GM19397 (cell line): ENCODE measurements at regions not wholly inside any gene's neighbourhood (a gene's known extent, or its start where the extent isn't known, plus 50 kb on each side); places are given as distances from the start of the nearest gene placed in this dataset.
A peak's percentile ranks its signal among the peaks of the same experiment; 100 is the strongest.

ENCODE experiments used
- ATAC-seq: cut with Tn5 transposase; IDR thresholded peaks from one replicate; pipeline ENCODE4 v1.9.1; 2021; ENCODE audit warnings: mild to moderate bottlenecking, moderate library complexity; ENCODE audit not compliant: unreplicated experiment

DNA sequence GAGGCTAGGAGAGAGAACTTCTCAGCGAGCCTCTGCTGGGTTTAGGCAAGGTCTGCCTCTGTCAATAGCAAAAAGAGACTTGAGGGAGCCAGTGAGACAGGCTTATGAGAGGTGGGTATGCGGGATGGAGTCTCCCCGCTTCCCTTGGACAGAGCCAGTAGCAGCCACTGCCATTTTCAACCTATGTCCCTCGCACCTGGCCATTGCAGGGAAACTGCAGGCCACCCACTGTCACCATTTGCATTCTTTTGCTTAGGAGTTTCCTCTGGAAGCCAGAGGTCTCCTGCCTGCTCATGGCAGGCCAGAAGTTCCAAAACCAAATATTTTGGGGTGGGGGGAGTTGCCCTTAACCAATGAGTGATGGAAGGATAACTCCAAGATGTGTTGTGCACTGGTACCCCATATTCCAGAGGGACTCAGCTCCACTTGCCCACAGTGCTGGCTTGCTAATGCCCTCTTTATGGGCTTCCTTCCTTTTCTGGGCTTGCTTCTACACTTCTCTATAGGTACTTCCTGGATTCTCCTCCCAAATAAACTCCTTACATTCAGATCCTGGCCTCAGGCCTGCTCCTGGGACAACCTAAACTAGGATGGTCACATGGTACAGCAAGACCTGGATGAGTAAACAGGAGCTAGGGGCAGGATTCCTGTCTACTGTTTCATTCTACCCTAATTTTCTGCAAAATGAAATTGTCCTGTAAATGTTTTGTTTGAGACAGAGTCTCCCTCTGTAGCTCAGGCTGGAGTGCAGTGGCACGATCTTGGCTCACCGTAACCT lies 108.9 kb upstream of the PROK2 start:
- ATAC-seq = no peak

DNA sequence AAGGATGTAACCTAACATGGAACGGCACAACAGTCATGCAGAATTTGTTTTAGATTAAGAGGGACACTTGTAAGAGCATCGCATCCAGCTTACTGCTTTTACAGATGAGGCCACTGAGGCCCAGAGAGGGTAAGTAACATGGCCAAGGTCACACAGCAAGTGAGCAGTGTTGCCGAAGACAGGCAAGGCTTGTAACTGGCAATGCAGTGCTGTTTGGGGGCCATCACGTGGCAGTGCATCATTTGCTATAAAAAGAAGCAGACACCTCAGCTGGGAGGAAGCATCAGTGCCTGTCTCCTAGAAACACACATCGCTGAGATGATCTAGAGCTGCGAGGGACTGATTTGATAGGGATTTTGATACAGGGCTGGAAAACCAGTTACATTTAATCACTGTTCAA lies 108.2 kb upstream of the PROK2 start:
- ATAC-seq = no peak

DNA sequence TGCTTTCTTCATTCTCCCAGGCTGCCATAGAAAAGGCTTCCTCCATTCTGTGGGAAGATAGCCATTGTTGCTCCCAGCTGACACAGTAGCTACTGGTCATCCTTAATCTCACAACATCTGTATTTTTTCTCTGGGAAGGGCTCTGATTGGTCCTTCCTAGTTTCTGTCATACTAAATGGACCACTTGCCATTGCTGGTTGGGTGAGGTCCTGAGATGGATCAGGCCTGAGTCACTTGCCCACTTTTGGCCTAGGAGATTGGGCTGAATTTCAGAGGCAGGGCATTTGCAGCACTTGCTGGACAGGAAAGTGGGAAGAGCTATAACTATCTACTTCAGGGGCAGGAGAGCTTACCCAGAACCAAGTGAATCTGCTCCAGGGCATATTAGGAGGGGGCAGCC lies 106.5 kb upstream of the PROK2 start:
- ATAC-seq = no peak

DNA sequence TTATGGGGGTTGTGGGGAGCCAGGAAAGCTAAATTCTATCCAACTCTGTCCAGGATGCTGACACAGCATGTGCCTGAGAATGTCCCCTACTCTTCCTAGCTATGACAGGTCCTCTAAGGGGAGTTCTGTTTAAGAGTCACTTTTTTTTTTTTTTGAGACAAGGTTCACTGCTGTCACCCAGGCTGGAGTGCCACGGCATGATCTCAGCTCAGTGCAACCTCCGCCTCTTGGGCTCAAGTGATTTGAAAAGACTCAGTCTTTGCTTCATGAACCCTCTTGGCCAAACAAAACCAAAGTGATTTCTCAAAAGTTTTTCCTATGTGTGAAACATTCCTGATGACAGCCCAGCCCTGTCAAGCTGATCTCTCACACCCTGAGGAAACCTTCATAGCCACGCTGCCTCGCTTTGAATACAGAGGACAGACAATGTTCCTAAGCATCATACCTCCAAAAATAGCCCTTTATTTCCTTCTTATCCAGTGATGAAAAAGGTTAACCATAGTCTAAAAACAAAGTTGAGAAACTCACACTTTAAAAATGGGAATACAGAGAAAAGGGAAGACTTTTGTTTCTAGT lies 105.5 kb upstream of the PROK2 start:
- no peak for ATAC-seq

- ATAC-seq = no peak
Observed at GRCh38 chr3:71887256-71887655, 102.3 kb upstream of the PROK2 start.

DNA sequence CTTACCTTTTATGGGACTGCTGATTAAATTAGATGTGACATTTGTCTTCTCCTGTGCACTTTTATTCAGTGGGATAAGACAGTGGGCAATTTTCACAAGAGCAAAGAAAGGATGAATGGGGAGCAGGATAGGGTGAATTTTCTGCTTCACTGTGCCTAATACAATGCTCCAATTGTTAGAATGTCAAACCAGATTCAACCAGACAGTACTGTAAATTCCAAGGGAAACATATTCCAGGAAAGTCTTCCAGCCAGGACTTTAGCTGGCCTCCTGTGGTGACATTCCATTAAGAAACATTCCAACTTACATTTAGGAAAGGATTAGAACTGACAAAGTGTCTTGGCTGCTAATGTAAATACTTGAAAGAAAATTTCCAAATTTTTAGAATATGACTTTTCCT lies 100.1 kb upstream of the PROK2 start:
- ATAC-seq = no peak

- ATAC-seq = no peak
Observed at GRCh38 chr3:71881732-71882131, 96.8 kb upstream of the PROK2 start.

- no peak for ATAC-seq
Observed at GRCh38 chr3:71881041-71881440, 96.1 kb upstream of the PROK2 start.

DNA sequence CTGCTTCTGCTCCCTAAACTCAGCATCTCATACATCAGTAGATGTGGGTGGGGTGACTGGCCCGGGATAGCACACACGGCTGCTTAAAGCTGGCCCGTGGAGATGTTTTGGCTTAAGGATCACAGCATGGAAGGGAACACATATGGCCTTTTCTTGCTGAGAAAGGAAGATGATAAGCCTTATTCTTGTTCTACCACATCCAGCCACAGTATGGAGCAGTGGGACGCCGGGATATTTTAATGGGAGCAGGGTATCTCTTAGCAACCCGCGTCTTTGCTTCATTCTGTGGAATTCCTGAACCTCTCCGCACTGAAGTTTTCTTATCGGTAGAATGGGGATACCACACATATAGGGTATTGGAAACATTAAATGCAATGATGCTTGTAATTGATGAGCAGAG lies 94.1 kb upstream of the PROK2 start:
- no peak for ATAC-seq

DNA sequence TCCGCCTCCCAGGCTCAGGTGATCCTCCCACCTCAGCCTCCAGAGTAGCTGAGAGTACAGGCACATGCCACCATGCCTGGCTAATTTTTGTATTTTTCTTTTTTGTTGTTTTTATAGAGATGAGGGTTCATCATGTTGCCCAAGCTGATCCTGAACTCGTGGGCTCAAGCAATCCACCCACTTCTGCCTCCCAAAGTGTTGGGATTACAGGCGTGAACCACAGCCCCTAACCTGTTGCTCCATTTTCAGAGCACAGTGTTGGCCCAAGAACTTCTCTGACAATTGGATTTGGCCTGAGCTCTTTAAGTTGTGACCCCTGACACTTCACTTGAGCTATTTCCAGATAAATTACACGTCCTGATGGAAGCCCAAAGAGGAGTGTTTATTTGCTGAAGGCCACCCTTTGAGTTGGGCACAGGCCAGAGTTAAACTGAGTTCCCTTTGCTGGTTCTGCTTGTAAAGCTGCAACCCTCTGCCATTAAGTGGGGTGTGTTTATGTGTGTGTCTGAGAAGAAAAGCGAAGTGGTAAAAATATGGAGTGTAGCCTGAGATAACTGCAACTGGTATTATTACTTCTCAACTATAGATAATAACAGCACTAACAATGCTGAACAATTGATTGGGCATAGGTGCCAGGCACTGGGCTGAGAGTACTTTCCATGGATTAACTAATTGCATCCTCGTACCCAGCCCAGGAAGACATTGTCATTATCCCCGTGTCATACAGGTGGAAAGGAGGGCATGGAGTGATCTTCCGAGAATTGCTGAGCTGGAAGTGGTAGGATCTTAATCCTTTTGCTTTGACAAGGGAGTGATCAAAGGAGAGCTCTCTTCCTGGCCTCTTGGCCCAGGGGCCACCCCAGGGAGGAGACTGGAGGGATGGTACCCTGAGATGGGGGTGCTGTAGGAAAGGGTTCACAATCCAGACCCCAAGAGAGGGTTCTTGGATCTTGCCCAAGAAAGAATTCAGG lies 91.5 kb upstream of the PROK2 start:
- ATAC-seq = no peak

GRCh38 chr3:71875461-71875947 lies 90.6 kb upstream of the PROK2 start:
- peak; percentile 94 for ATAC-seq

DNA sequence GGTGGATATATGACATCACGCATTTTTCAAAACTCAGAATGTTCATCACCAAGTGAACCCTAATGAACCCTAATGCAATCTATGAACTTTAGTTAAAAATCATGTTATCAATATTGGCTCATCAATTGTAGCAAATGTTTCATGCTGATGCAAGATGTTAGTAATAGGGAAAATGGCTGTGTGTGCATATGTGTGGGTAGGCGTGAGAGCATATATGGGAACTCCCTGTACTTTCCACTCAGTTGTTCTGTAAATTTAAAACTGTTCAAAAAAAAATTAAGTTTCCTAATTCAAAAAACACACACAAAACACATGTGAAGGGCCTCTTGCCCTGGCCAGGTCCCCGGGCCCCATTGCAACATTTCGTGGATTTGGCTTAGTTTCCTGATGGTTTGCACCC lies 89.7 kb upstream of the PROK2 start:
- ATAC-seq = no peak

- ATAC-seq = no peak
Observed at GRCh38 chr3:71873093-71873611, 88.2 kb upstream of the PROK2 start.

DNA sequence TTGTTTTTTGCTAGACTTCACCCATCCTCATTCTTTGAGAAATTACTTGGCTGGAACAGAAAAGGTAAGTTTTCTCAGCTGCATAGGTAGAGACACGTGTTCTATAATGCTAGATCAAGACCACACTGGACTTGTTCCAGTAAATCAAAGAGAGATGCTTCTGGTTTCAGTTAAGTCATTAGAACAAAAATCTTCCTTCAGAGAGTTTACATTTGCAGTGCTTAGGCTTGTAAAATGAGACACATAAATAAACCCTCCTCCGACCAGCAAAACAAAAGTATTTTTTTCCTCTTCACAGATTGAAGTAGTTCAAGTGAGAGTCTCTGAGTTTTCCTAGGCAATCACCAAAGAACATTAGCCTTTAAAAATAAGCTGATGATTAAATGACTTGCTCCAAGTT lies 87.3 kb upstream of the PROK2 start:
- ATAC-seq = no peak

- ATAC-seq = no peak
Observed at GRCh38 chr3:71870966-71871512, 86.1 kb upstream of the PROK2 start.

GRCh38 chr3:71868876-71869275 lies 83.9 kb upstream of the PROK2 start:
- ATAC-seq = no peak

GRCh38 chr3:71865727-71866126 lies 80.8 kb upstream of the PROK2 start:
- no peak for ATAC-seq

GRCh38 chr3:71863563-71864190 lies 78.7 kb upstream of the PROK2 start:
- ATAC-seq = no peak

- ATAC-seq = no peak
Observed at GRCh38 chr3:71862371-71863140, 77.6 kb upstream of the PROK2 start.

GRCh38 chr3:71859123-71859519 lies 74.2 kb upstream of the PROK2 start:
- no peak for ATAC-seq
